Natural killer cell (primary cell): ENCODE measurements at regions not wholly inside any gene's neighbourhood (a gene's known extent, or its start where the extent isn't known, plus 50 kb on each side); places are given as distances from the start of the nearest gene placed in this dataset.

Experiments
- ATAC-seq, 3 donors: fragments of 150-1000 bp in 2 of 3; fragments of 200-7000 bp in 1 of 3; cut with Tn5 transposase; 1 replicate in 1 of 3; 2 replicates in 2 of 3; pipeline ENCODE4 v1.10.0; 2021; ENCODE audit warnings: mild to moderate bottlenecking in 2 of 3, moderate library complexity in 2 of 3
- DNase-seq, 2 donors: peaks; one replicate each; pipeline versions ENCODE4 v3.0.0 to v3.0.0-alpha.2; 2013 to 2021; ENCODE audit warnings: mixed read lengths in 1 of 2
- H3K27ac ChIP-seq: one replicate; pipeline ENCODE4 v1.5.1; 2013; ENCODE audit warnings: mild to moderate bottlenecking, low read length
- H3K27me3 ChIP-seq: one replicate; pipeline ENCODE4 v1.6.1; 2013; ENCODE audit warnings: low read length; ENCODE audit not compliant: control insufficient read depth, insufficient read depth
- H3K36me3 ChIP-seq: one replicate; pipeline ENCODE4 v1.6.1; 2013; ENCODE audit warnings: low read length; ENCODE audit not compliant: control insufficient read depth, insufficient read depth
- H3K4me1 ChIP-seq: one replicate; pipeline ENCODE4 v1.6.1; 2013; ENCODE audit warnings: low read length; ENCODE audit not compliant: control insufficient read depth, insufficient read depth
- H3K4me3 ChIP-seq: one replicate; pipeline ENCODE4 v1.5.1; 2013; ENCODE audit warnings: low read length
- H3K9me3 ChIP-seq: one replicate; pipeline ENCODE4 v1.6.1; 2013; ENCODE audit warnings: low read length; ENCODE audit not compliant: control insufficient read depth, insufficient read depth
- H3K27ac Mint-ChIP-seq, 2 donors: one replicate each; pipeline ENCODE4 v1.8.0; 2022; ENCODE audit warnings: mild to moderate bottlenecking in 2 of 2, mixed read lengths in 2 of 2, moderate library complexity in 1 of 2
- H3K27me3 Mint-ChIP-seq, 2 donors: one replicate each; pipeline ENCODE4 v1.8.0; 2022; ENCODE audit warnings: low read depth in 2 of 2, mixed read lengths in 2 of 2
- H3K36me3 Mint-ChIP-seq: one replicate; pipeline ENCODE4 v1.8.0; 2022; ENCODE audit warnings: mixed read lengths
- H3K4me1 Mint-ChIP-seq, 2 donors: one replicate each; pipeline ENCODE4 v1.8.0; 2022; ENCODE audit warnings: mixed read lengths in 2 of 2
- H3K4me3 Mint-ChIP-seq: one replicate; pipeline ENCODE4 v1.8.0; 2022; ENCODE audit warnings: mild to moderate bottlenecking, moderate library complexity, mixed read lengths
- H3K9me3 Mint-ChIP-seq, 2 donors: one replicate each; pipeline ENCODE4 v1.8.0; 2022; ENCODE audit warnings: mixed read lengths in 2 of 2
- WGBS: methylation state at CpG from one replicate; pipeline ENCODE4 v1.1.7; 2013; ENCODE audit warnings: missing lambda C conversion rate; ENCODE audit not compliant: insufficient coverage; 5-methylcytosine and 5-hydroxymethylcytosine counted together
- intact Hi-C: fragments of 100-400 bp; cut with micrococcal nuclease; formaldehyde crosslinking; loops from one replicate; pipeline ENCODE4 v1.14.2; 2022
- TF ChIP-seq, protein P1 (sequence below): fragments of 200-600 bp; IDR thresholded peaks from one replicate; pipeline ENCODE4 v1.8.0; 2022; ENCODE audit warnings: antibody characterized with exemption

DNA sequence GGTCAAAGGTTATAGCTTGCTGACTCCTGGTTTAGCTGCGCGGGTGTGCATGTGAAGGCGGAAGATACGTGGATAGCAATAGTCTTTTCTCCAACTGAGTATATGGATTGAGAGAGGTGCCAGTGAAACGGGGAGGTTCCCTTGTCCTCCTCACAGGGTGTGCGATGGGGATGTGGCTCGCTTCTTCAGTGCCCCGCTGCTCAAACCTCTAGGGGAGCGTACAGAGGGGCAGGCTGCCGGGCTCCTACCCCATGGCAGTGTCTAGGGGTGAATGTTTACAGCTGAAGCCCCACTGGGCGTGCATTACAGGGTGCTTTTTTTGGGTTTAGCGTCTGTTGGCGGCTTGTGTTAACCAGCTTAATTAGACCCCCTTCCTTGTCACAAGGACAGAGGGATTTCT, 438.5 kb downstream of the CCSER2 start:
- H3K27ac ChIP-seq = no peak overlapping the region
- H3K4me3 Mint-ChIP-seq = no peak overlapping the region
- H3K27me3 Mint-ChIP-seq = no peaks in the 10 kb centered on the region
- 92% methylated on average over 13 of the region's 13 CpGs for WGBS
- H3K4me3 ChIP-seq = no peak overlapping the region
- no peaks in the 10 kb centered on the region for H3K4me1 Mint-ChIP-seq
- no peaks in the 10 kb centered on the region for H3K27me3 ChIP-seq
- no peak overlapping the region for H3K27ac Mint-ChIP-seq
- no peaks in the 10 kb centered on the region for H3K4me1 ChIP-seq
- peaks cover 5 to 8% of the 10 kb centered on the region in 2 donors for H3K9me3 Mint-ChIP-seq
- H3K36me3 Mint-ChIP-seq = no peaks in the 10 kb centered on the region
- no peak for ATAC-seq
- TF ChIP-seq, protein P1, sequence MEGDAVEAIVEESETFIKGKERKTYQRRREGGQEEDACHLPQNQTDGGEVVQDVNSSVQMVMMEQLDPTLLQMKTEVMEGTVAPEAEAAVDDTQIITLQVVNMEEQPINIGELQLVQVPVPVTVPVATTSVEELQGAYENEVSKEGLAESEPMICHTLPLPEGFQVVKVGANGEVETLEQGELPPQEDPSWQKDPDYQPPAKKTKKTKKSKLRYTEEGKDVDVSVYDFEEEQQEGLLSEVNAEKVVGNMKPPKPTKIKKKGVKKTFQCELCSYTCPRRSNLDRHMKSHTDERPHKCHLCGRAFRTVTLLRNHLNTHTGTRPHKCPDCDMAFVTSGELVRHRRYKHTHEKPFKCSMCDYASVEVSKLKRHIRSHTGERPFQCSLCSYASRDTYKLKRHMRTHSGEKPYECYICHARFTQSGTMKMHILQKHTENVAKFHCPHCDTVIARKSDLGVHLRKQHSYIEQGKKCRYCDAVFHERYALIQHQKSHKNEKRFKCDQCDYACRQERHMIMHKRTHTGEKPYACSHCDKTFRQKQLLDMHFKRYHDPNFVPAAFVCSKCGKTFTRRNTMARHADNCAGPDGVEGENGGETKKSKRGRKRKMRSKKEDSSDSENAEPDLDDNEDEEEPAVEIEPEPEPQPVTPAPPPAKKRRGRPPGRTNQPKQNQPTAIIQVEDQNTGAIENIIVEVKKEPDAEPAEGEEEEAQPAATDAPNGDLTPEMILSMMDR = no peak
- H3K9me3 ChIP-seq = no peaks in the 10 kb centered on the region
- no peaks in the 10 kb centered on the region for H3K36me3 ChIP-seq
- no peak for DNase-seq
- intact Hi-C loops = no loop called here

DNA sequence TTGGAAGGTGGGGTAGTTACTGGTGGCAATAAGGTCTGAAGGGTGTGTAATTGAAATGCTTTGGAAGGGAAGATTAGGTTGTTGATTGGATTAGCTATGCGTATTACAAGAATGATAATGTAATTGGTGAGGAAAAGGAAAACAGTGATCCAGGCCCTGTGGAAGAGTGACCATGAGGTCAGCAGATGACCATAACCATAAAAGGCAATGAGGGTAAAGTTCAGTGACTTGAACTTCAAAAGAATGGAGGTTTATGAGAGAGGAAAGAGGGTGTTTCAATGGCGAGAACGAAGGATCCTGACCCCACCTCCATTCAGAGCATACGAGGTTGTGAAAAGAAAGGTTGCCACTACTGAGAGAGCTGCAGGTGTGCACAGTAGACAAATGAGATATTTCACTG, 439.7 kb downstream of the CCSER2 start:
- H3K4me1 ChIP-seq = no peaks in the 10 kb centered on the region
- ATAC-seq = no peak
- no peaks in the 10 kb centered on the region for H3K27me3 Mint-ChIP-seq
- intact Hi-C loops = no loop called here
- no peaks in the 10 kb centered on the region for H3K9me3 ChIP-seq
- H3K36me3 ChIP-seq = no peaks in the 10 kb centered on the region
- H3K27ac ChIP-seq = no peak overlapping the region
- no peak for DNase-seq
- peaks cover 5 to 8% of the 10 kb centered on the region in 2 donors for H3K9me3 Mint-ChIP-seq
- H3K4me1 Mint-ChIP-seq = no peaks in the 10 kb centered on the region
- 90% methylated on average over 4 of the region's 4 CpGs for WGBS
- H3K27me3 ChIP-seq = no peaks in the 10 kb centered on the region
- no peak overlapping the region for H3K4me3 Mint-ChIP-seq
- H3K4me3 ChIP-seq = no peak overlapping the region
- TF ChIP-seq, protein P1 = no peak
- H3K36me3 Mint-ChIP-seq = no peaks in the 10 kb centered on the region
- no peak overlapping the region for H3K27ac Mint-ChIP-seq

DNA sequence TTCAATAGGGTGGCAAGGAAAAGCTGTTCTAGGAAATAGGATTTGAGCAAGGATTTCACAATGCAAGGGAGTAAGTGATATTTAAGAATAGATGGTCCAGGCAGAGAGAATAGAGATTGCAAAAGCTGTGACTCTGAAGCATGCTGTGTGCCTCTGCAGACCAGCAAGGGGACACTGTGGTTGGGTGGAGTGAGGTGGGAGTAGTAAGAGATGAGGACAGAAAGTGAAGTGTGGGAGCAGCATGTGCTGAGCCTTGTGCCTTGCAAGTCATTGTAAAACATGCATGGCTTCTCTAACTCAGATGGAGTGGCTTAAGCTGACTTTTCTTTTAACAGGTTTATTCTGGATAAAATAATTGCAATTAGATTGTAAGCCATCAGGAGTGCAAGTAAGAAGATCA, 442.4 kb downstream of the CCSER2 start:
- H3K27me3 Mint-ChIP-seq = no peaks in the 10 kb centered on the region
- ATAC-seq = no peak
- Histone ChIP-seq H3K4me3 (no peak overlapping the region), H3K9me3 (no peaks in the 10 kb centered on the region), H3K36me3 (no peaks in the 10 kb centered on the region), H3K27me3 (no peaks in the 10 kb centered on the region), H3K27ac (no peak overlapping the region), H3K4me1 (no peaks in the 10 kb centered on the region)
- H3K4me1 Mint-ChIP-seq = no peaks in the 10 kb centered on the region
- intact Hi-C loops = no loop called here
- no peak overlapping the region for H3K27ac Mint-ChIP-seq
- DNase-seq = no peak
- H3K9me3 Mint-ChIP-seq = peaks cover 5 to 8% of the 10 kb centered on the region in 2 donors
- TF ChIP-seq, protein P1 = no peak
- no peak overlapping the region for H3K4me3 Mint-ChIP-seq
- H3K36me3 Mint-ChIP-seq = no peaks in the 10 kb centered on the region

DNA sequence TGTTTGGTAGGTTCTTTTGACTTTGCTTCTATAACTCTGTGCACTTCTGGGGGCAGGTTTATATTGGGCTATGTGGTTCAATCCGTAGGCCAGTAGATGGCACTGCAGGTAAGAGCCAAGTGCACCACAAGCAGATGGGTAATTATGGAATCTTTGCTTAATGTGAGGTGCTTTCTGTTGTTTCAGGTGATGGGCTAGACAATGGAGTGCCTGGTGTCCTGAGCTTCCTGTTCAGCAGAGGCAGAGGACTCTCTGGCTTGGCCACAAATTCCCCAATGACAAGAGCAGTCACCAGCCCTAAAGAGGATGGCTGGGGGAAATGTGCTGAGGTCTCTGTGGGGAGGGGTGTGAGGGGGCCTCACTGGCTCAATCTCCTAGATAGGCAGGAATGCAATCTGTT, 455.0 kb downstream of the CCSER2 start:
- Mint-ChIP-seq H3K4me1 (no peaks in the 10 kb centered on the region), H3K36me3 (no peaks in the 10 kb centered on the region), H3K4me3 (no peak overlapping the region), H3K9me3 (no peaks in the 10 kb centered on the region), H3K27me3 (no peaks in the 10 kb centered on the region), H3K27ac (no peak overlapping the region)
- H3K4me3 ChIP-seq = no peak overlapping the region
- H3K9me3 ChIP-seq = no peaks in the 10 kb centered on the region
- no peaks in the 10 kb centered on the region for H3K27me3 ChIP-seq
- TF ChIP-seq, protein P1 = no peak
- WGBS = 8% methylated on average over 1 of the region's 1 CpG
- H3K4me1 ChIP-seq = no peaks in the 10 kb centered on the region
- no peak for ATAC-seq
- intact Hi-C loops = no loop called here
- no peaks in the 10 kb centered on the region for H3K36me3 ChIP-seq
- no peak overlapping the region for H3K27ac ChIP-seq
- DNase-seq = peak in 1 of 2 donors; percentile 18
